ENCODE measurements at regions not wholly inside any gene's neighbourhood (a gene's known extent, or its start where the extent isn't known, plus 50 kb on each side); places are given as distances from the start of the nearest gene placed in this dataset.
"Not testable (repeated sequence)": the region's sequence is repeated elsewhere in the genome, so short reads cannot be mapped to it uniquely, and the experiment has no call there.

DNA sequence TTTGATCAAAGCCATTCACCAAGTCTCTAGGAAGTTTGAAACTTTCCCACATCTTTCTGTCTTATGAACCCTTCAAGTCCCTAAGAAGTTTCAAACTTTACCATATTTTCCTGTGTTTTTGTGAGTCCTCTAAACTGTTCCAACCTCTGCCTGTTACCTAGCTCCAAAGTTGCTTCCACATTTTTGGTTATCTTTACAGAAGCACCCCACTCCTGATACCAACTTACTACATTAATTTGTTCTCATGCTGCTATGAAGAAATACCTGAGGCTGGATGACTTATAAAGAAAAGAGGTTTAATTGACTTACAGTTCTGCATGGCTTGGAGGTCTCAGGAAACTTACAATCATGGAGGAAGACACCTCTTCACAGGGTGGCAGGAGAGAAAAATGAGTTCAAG lies 961.6 kb downstream of the LTN1 start:
- DNase-seq, result not testable (repeated sequence)

DNA sequence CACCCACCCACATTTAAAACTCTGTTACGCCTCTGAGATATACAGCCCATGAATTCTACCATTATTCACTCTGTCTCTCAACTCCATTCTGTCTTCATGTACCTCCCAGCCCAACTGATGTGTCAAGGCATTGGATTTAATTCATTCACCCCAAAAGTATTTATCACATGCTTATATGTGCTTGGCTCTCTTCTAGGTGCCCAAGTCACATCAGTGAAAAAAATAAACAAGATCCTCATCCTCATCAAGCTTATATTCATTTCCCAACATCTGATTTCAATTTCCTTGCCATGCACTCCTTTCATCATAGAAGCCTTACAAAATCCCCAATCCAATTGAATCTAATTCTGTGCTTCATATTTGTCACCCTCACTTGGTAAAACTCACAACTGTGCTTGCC lies 967.6 kb downstream of the LTN1 start:
- no peak for DNase-seq

DNA sequence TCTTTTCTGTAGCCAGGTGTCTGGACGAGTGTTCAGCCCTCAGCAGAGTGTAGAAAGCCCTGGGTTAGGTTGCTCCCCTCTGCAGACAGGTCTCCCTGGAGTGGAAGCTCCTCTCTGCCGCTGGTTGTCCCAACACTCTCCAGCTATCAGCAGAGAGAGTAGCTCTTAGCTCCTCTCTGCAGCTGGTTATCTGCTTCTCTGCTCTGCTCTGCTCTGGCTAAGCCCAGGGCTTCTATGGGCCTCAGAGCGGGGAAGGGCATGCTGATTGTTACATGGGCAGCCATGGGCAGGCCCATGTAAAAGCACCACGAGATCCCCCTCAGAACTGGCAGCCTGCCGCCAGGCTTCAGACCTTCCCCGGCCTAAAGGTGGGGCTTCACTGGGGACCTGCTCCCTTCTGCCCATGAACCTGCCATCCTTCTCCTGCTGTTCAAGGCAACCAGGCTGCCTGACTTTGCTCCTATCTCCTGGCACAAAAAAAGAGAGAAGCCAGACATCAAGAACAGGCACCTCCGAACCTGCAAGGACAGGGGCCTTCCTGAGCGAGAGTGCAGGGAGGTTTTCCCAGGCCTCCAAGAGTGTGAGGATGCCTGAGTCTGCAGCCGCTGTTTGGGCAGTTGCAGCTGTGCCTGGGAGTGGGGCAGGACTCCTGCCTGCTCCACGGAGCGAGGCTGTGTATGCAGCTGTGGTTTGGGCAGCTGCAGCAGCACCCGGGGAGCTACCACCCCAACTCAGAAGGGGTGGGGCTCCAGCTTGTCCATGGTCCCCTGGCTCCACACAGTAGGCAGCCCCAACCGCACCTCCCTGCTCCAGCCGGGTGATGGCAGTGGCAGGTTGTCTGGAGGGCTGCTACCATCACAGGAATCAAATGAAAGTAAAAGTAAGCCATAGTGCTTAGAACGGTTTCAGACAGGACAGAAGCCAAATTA lies 973.7 kb downstream of the LTN1 start:
- no peak for DNase-seq

GRCh38 chr21:28018213-28018612 lies 974.5 kb downstream of the LTN1 start:
- DNase-seq, result no peak

- no peak for DNase-seq
Measured at GRCh38 chr21:28016571-28016970, 976.1 kb downstream of the LTN1 start.

DNA sequence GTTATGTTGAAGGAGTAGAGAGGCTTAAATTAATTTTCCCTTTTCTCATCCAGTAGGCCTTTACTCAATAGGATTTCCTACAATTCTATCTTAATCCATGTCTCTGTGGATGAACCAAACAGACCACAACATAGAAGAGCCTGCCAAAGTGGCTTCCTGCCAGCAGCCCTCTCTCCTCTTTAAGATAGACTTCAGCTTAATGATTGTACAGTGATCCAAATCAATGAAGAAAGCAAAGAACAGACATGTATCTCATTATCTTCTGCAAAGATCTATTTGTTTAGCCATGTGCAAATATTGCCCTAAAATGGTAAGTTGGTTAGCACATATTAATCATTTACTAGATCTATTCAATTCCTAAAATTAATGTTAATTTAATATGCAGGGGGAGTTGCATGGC lies 979.6 kb downstream of the LTN1 start:
- not testable (repeated sequence) for DNase-seq

- not testable (repeated sequence) for DNase-seq
Measured at GRCh38 chr21:28011970-28012369, 980.7 kb downstream of the LTN1 start.

- not testable (repeated sequence) for DNase-seq
Measured at GRCh38 chr21:28008245-28008644, 984.4 kb downstream of the LTN1 start.

DNA sequence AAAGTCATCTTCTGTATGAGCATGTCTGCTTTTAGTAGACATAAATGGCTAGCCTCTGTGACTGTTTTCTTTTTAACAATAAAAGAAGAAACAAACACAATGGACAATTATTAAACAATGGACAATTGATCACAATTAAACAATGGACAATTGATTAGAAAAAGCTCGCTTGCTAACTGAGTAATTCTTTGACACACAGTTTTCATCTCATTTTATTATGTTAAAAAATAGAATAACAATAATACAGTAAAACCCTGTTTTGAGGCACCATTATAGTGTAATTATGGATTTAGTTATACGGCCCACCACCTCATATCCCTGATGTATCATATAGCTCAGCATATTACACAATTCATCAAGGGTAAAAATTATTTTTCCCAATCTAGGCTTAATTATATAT lies 989.0 kb downstream of the LTN1 start:
- DNase-seq, result not testable (repeated sequence)

DNA sequence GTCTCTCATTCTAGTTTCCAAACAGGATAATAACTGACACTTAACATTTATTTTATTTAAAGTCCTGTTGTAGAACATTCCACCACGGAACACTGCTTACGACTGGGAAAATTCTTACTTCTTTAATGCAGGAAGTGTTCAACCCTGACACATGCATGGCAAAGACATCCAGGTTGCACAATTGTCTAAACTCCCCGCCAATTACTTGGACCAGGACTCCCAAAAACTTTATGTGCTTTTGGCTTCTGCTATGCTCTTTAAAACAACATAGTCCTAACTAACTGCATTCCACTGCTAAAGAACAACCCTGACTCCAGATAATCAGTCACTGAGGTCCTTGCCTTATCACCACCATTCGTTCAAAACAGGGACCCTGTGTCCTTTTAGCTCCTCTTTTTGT lies 995.8 kb downstream of the LTN1 start:
- DNase-seq, result not testable (repeated sequence)

DNA sequence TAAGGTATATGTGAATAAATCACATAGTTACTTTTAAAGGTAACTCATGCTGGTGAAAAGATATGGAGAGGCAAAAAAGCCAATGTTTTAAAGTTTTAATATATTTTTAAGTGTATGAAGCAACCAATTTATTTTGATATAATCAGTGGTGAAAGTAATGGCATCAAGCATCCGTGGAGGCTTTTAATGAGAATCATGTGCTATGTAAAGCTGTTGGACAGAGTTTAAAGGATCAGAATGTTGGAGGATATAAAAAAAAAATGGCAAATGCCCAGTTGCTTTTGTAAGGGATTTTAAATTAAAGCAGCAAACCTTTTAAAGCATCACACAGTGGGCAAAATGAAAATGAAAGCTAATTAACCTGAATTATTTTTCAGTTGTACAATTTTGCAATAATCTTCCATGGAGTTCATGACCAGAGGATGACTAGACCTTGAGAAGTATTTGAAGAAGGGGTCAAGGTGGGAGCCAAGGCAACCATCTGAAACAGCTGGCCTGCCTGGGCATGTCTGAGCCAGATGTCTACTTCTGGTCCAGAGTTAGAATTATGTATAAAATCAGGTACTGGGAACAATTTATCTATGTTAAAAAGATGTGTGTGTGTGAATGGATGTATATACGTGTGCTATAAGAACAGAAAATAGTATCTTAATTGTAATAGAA lies 1007.9 kb downstream of the LTN1 start:
- DNase-seq, result not testable (repeated sequence)

GRCh38 chr21:27979446-27979845 lies 1012.6 kb upstream of the ADAMTS5 start:
- DNase-seq, result not testable (repeated sequence)

DNA sequence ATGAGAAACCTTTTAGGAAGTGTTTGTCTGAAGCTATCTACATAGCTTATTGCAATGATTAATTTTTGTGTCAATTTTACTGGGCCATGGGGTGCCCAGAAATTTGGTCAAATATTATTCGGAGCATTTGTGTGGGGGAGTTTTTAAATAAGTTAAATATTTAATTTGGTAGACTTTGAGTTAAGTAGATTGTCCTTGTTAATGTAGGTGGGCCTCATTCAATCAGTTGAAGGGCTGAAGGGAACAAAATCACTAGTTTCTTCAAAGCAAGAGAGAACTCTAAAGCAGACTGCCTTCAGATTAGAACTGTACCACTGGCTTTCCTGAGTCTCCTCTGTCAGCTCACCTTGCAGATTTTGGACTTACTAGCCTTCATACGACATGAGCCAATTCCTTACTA lies 1008.6 kb upstream of the ADAMTS5 start:
- no peak for DNase-seq

DNA sequence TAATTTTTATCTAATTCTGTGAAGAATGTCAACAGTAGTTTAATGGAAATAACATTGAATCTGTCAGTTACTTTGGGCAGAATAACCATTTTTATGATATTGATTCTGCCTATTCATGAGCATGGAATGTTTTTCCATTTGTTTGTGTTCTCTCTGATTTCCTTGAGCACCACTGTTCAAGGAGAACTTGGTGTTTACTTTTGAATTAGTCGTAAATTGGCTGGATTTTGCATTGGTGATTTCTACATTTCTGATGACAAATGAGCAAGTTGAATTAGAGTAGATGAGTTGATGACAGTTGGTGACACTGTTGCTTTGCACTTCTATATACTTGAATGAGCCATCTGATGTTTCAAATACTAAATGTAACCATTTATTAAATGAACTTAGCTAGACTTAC lies 1007.3 kb upstream of the ADAMTS5 start:
- not testable (repeated sequence) for DNase-seq

GRCh38 chr21:27968240-27968639 lies 1001.4 kb upstream of the ADAMTS5 start:
- DNase-seq, result not testable (repeated sequence)

GRCh38 chr21:27954543-27955165 lies 987.8 kb upstream of the ADAMTS5 start:
- DNase-seq, result no peak

DNA sequence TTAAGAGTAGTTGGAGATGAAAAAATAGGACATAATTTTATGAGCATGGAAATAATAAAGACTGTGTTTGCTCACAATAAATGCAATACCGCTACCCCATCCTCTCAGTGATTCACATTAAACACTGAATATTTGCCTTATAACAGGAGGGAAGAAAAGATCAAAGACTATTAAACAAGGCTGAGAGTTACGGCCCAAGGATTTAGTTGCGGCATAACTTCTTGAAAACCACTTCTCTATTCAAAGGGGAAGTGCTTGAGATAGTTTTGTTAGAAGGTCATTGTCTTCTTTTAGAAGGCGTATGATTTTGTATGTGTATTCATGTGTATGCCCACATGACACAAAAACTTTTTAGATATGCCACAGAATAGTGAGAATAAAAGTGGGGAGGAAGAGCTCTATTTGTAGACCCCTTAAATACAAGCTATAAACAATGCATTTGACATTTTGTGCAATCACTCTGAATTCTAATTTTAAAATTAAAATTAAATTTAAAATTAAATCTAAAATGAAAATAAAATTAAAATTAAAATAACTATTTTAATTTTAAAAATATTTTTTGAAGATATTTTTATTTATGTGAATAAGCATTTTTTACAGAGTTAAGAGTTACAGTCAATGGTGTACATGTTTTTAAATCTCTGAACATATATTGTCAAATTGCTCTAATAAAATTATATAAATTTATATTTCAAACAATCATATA lies 986.6 kb upstream of the ADAMTS5 start:
- DNase-seq, result no peak

DNA sequence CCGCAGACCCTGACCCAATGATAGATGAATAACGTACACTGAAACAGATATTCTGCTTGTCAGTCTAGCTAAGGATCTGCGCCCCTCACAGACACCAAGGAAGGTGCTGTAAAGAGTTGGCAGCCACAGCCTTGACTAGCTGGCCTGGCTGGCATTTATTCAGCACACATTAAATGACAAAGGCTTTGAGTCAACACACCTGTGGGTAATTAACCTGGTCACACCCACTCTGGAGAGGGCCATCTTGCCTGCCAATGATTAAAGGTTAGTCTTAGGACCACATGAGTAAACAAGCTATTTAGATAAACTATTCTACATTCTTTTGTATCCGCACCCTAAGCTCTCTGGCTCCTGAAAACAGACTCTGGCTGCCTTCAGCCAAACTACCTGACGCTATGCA lies 982.2 kb upstream of the ADAMTS5 start:
- DNase-seq, result not testable (repeated sequence)

DNA sequence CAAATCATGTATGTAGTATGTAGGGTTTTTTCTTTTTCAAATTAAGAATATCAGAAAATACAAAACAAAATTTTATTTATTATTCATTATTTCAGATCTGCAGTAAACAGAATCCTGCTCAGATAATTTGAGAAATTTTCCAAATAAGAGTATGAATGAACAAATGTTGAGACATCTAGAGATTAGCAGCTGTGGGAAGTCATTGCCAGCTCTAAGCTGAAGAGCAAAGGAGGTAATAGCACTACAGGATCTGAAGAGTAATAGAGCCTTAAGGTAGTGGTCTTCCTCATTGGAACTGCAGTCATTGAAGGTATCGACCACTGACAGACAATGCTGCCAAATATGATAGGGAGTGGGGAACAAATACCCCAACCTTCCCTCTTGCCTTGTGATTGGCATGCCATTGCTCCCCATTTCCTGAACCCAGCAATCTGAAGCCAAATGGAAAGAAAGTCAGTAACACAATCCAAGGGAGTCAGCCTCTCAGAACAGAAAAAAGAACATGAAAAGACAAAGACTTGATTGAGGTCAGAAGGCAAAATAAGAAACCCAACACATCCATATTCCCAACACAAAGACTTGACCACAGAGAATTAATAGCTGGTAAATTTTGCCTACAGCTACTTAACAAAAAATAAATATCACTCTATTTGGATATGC lies 963.4 kb upstream of the ADAMTS5 start:
- not testable (repeated sequence) for DNase-seq

- not testable (repeated sequence) for DNase-seq
Measured at GRCh38 chr21:27929179-27929578, 962.3 kb upstream of the ADAMTS5 start.

DNA sequence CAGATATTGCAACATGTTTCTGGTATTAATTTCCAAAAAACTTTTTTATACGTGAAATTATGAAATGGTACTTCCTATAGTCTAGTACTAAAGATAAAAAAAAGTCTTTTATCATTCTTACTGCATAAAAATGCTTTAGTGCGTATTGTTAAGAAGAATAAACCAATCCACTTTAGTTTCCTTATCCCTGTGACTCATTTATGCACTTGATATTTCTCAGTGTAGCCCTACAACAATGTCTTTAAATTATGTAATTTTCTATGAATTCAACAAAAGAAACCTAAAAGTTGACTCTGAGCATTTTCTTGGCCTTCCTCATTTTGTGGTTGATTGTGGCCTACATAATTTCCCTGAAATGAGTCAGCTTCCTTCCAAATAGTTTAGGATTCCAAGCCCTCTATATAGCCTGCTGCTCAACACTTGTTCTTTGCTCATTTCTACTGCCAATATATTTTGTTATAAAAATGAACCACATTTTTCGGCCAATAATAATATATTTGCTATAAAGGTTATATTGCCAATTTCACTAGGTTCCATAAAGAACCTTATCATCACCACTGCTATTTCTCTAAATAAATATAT lies 961.7 kb upstream of the ADAMTS5 start:
- DNase-seq, result not testable (repeated sequence)

GRCh38 chr21:27921421-27921820 lies 954.5 kb upstream of the ADAMTS5 start:
- DNase-seq, result not testable (repeated sequence)

Measured in activated CD4-positive, CD25-positive, alpha-beta regulatory T cell treated with anti-CD3 and anti-CD28 coated beads, Interleukin-2, amount 50 U/mL, for 72 hours (primary cell).